IMR-90 (cell line): ENCODE measurements at regions not wholly inside any gene's neighbourhood (a gene's known extent, or its start where the extent isn't known, plus 50 kb on each side); places are given as distances from the start of the nearest gene placed in this dataset.

Source experiments
- ATAC-seq: fragments of 200-7000 bp; cut with Tn5 transposase; 2 replicates; pipeline ENCODE4 v1.9.1; 2020; ENCODE audit warnings: low read depth, mild to moderate bottlenecking, moderate library complexity
- BruUV-seq: library from RNA; stranded (reverse); fragments of 400-500 nt; replicated peaks from 2 replicates; lab custom pipeline; 2021; lab: Mats Ljungman, UMichigan
- CTCF ChIA-PET: fragments of 300-600 bp; formaldehyde crosslinking; extraction: SDS; loops from one replicate; lab custom pipeline; 2021; ENCODE audit warnings: antibody characterized with exemption; lab: Yijun Ruan, JAX
- POLR2A ChIA-PET: fragments of 300-600 bp; sonication (Branson Sonifier 250); formaldehyde crosslinking; loops from one replicate; lab custom pipeline; 2022; ENCODE audit warnings: antibody characterized with exemption; ENCODE audit not compliant: unreplicated experiment; lab: Charles Lee
- DNase-seq: peaks from one replicate; pipeline ENCODE4 v3.0.0; 2013
- H2AFZ ChIP-seq: replicated peaks from 2 replicates; pipeline ENCODE3; 2013; ENCODE audit warnings: low read length, mild to moderate bottlenecking; ENCODE audit not compliant: poor library complexity
- H2AK5ac ChIP-seq: 2 replicates; pipeline ENCODE4 v1.6.1; 2013; ENCODE audit warnings: low read depth, low read length, inconsistent platforms
- H2AK9ac ChIP-seq: replicated peaks from 2 replicates; pipeline ENCODE3; 2013; ENCODE audit warnings: mild to moderate bottlenecking, low read depth, low read length, moderate library complexity; ENCODE audit not compliant: poor library complexity
- H2BK120ac ChIP-seq: 2 replicates; pipeline ENCODE4 v1.6.1; 2013; ENCODE audit warnings: low read depth, low read length, inconsistent platforms
- H2BK15ac ChIP-seq: 3 replicates; pipeline ENCODE4 v1.6.1; 2013; ENCODE audit warnings: low read depth, low read length, inconsistent platforms
- H2BK20ac ChIP-seq: 2 replicates; pipeline ENCODE4 v1.6.1; 2013; ENCODE audit warnings: low read depth, mild to moderate bottlenecking, inconsistent platforms, low read length, moderate library complexity
- H2BK5ac ChIP-seq: 2 replicates; pipeline ENCODE4 v1.6.1; 2013; ENCODE audit warnings: mild to moderate bottlenecking, low read depth, low read length, inconsistent platforms; ENCODE audit not compliant: poor library complexity, severe bottlenecking
- H3K14ac ChIP-seq: replicated peaks from 2 replicates; pipeline ENCODE4 v1.6.1; 2013; ENCODE audit warnings: low read depth, low read length, inconsistent platforms
- H3K18ac ChIP-seq: 2 replicates; pipeline ENCODE4 v1.6.1; 2013; ENCODE audit warnings: low read depth, low read length, control low read depth
- H3K23ac ChIP-seq: 2 replicates; pipeline ENCODE4 v1.6.1; 2013; ENCODE audit warnings: low read depth, low read length, inconsistent platforms
- H3K27ac ChIP-seq: 2 replicates; pipeline ENCODE4 v1.5.1; 2013; ENCODE audit warnings: mild to moderate bottlenecking, control low read depth, low read length; ENCODE audit not compliant: insufficient read depth
- H3K27me3 ChIP-seq: 2 replicates; pipeline ENCODE4 v1.6.1; 2013; ENCODE audit warnings: low read length; ENCODE audit not compliant: control insufficient read depth, insufficient read depth
- H3K36me3 ChIP-seq: 2 replicates; pipeline ENCODE4 v1.6.1; 2013; ENCODE audit warnings: low read length, mixed read lengths; ENCODE audit not compliant: control insufficient read depth, insufficient read depth
- H3K4ac ChIP-seq: 2 replicates; pipeline ENCODE4 v1.6.1; 2013; ENCODE audit warnings: low read depth, low read length, inconsistent platforms
- H3K4me1 ChIP-seq: 2 replicates; pipeline ENCODE4 v1.6.1; 2013; ENCODE audit warnings: low read length, mixed read lengths; ENCODE audit not compliant: control insufficient read depth, insufficient read depth
- H3K4me2 ChIP-seq: 2 replicates; pipeline ENCODE4 v1.6.1; 2013; ENCODE audit warnings: low read depth, mild to moderate bottlenecking, control low read depth, low read length, moderate library complexity
- H3K4me3 ChIP-seq: 2 replicates; pipeline ENCODE4 v1.5.1; 2013; ENCODE audit warnings: low read depth, mild to moderate bottlenecking, control low read depth, low read length, moderate library complexity; ENCODE audit not compliant: insufficient read depth
- H3K56ac ChIP-seq: 2 replicates; pipeline ENCODE4 v1.6.1; 2013; ENCODE audit warnings: low read length, inconsistent platforms; ENCODE audit not compliant: insufficient read depth; ENCODE audit errors: extremely low read depth
- H3K79me1 ChIP-seq, 2 experiments: 2 replicates each; pipeline ENCODE4 v1.6.1; 2013; ENCODE audit warnings: low read length in 2 of 2, inconsistent platforms in 1 of 2, low read depth in 1 of 2
- H3K9ac ChIP-seq: 2 replicates; pipeline ENCODE4 v1.6.1; 2013; ENCODE audit warnings: low read depth, low read length, control low read depth
- H3K9me1 ChIP-seq: 2 replicates; pipeline ENCODE4 v1.6.1; 2013; ENCODE audit warnings: low read length, inconsistent platforms; ENCODE audit not compliant: insufficient read depth
- H3K9me3 ChIP-seq: 2 replicates; pipeline ENCODE4 v1.6.1; 2013; ENCODE audit warnings: low read length; ENCODE audit not compliant: control insufficient read depth, insufficient read depth
- H4K20me1 ChIP-seq: 2 replicates; pipeline ENCODE4 v1.6.1; 2013; ENCODE audit warnings: low read length, inconsistent platforms; ENCODE audit not compliant: insufficient read depth
- H4K5ac ChIP-seq: 2 replicates; pipeline ENCODE4 v1.6.1; 2013; ENCODE audit warnings: mild to moderate bottlenecking, low read depth, low read length, control low read depth
- H4K8ac ChIP-seq, 2 experiments: 2 replicates each; pipeline ENCODE4 v1.6.1; 2013; ENCODE audit warnings: low read depth in 2 of 2, low read length in 2 of 2, control low read depth in 1 of 2, inconsistent platforms in 1 of 2
- H4K91ac ChIP-seq: 2 replicates; pipeline ENCODE4 v1.6.1; 2013; ENCODE audit warnings: low read depth, low read length, inconsistent platforms; ENCODE audit not compliant: insufficient read depth
- CTCF ChIP-seq: conservative IDR thresholded peaks from 2 replicates; pipeline ENCODE4 v1.5.1; 2012; ENCODE audit warnings: mild to moderate bottlenecking, low read depth, low read length, improper control_type of control experiment
- MXI1 ChIP-seq: IDR thresholded peaks from 2 replicates; pipeline ENCODE4 v1.6.1; 2012; ENCODE audit warnings: low read depth, mild to moderate bottlenecking, low read length, moderate library complexity, borderline replicate concordance
- RAD21 ChIP-seq: IDR thresholded peaks from 2 replicates; pipeline ENCODE4 v1.6.1; 2012; ENCODE audit warnings: low read length, improper control_type of control experiment
- WGBS, 2 experiments: methylation state at CpG; one replicate each; pipeline versions ENCODE4 v1.1.5 to v1.1.7; 2013; ENCODE audit warnings: missing lambda C conversion rate in 2 of 2; ENCODE audit not compliant: insufficient read length in 1 of 2; ENCODE audit errors: extremely low coverage in 2 of 2; 5-methylcytosine and 5-hydroxymethylcytosine counted together
- dilution Hi-C: fragments of 300-500 bp; cut with HindIII; formaldehyde crosslinking; loops from one replicate; pipeline ENCODE4 v1.14.3; 2018; ENCODE audit warnings: low sequenced_read_pairs; ENCODE audit not compliant: unreplicated experiment
- in situ Hi-C: fragments of 300-500 bp; cut with MboI; formaldehyde crosslinking; loops from 3 replicates; pipeline ENCODE4 v1.14.3; 2019; ENCODE audit warnings: low sequenced_read_pairs, inconsistent platforms, mixed read lengths
- intact Hi-C: fragments of 100-400 bp; cut with micrococcal nuclease; formaldehyde crosslinking; loops from 2 replicates; pipeline ENCODE4 v1.10.0; 2022

- dilution Hi-C loops (no loop called here), in situ Hi-C loops (loop anchor here (5.0 to 25.0 kb wide), 3 partner anchors 331 to 744 kb away; no protein-coding TSS in a partner anchor), intact Hi-C loops (loop anchor here (2.0 to 5.0 kb wide), 2 partner anchors 334 to 743 kb away; no protein-coding TSS in a partner anchor)
- no peaks in the 10 kb centered on the region for H4K20me1 ChIP-seq
- H3K4me2 ChIP-seq, result no peak overlapping the region
- no peaks in the 10 kb centered on the region for H3K79me1 ChIP-seq
- no peaks in the 10 kb centered on the region for H3K27me3 ChIP-seq
- no peak overlapping the region for H4K91ac ChIP-seq
- no peak overlapping the region for H3K27ac ChIP-seq
- no peak overlapping the region for H4K5ac ChIP-seq
- H3K4ac ChIP-seq, result no peak overlapping the region
- WGBS, 2 experiments, result 86% methylated on average over 8 of the region's 17 CpGs; no CpG with 5 or more reads in 1 of the 2 experiments
- no peak overlapping the region for H2AK5ac ChIP-seq
- H3K36me3 ChIP-seq, result peaks cover 13% of the 10 kb centered on the region
- H2BK15ac ChIP-seq, result no peak overlapping the region
- no peak overlapping the region for H3K14ac ChIP-seq
- no peak overlapping the region for H2AFZ ChIP-seq
- no peak overlapping the region for H3K9ac ChIP-seq
- DNase-seq (peak; percentile 17), ATAC-seq (no peak)
- ChIA-PET POLR2A (interaction anchor here (0.6 kb wide), 1 partner anchor 9 kb away, joined by 4 read pairs; no protein-coding TSS in a partner anchor), CTCF (interaction anchor here (0.6 to 1.6 kb wide), 3 partner anchors 14 to 339 kb away, joined by 3 read pairs; no protein-coding TSS in a partner anchor)
- TF ChIP-seq CTCF, result peak; percentile 51
- peak; percentile 37; the same call in 1 of the 2 replicates for TF ChIP-seq RAD21
- no peak for TF ChIP-seq MXI1
- no peak overlapping the region for H2BK5ac ChIP-seq
- H4K8ac ChIP-seq, result no peak overlapping the region
- no TSS peak for BruUV-seq
- H3K18ac ChIP-seq, result no peak overlapping the region
- no peaks in the 10 kb centered on the region; the same call in 1 of the 2 replicates for H3K9me1 ChIP-seq
- no peak overlapping the region for H2AK9ac ChIP-seq
- no peak overlapping the region for H3K56ac ChIP-seq
- no peaks in the 10 kb centered on the region for H3K9me3 ChIP-seq
- H2BK120ac ChIP-seq, result no peak overlapping the region
- no peaks in the 10 kb centered on the region for H3K4me1 ChIP-seq
- H2BK20ac ChIP-seq, result no peak overlapping the region
- H3K23ac ChIP-seq, result no peak overlapping the region
- no peak overlapping the region for H3K4me3 ChIP-seq
Observed at GRCh38 chr14:95431199-95432143, 85.0 kb downstream of the SYNE3 start.
